ENCODE measurements at regions not wholly inside any gene's neighbourhood (a gene's known extent, or its start where the extent isn't known, plus 50 kb on each side); places are given as distances from the start of the nearest gene placed in this dataset.

GRCh38 chr11:127679816-127680545, 679.4 kb upstream of the KIRREL3 start:
- ATAC-seq (no peak), DNase-seq (no peak)
- intact Hi-C loops (cut with DNase I, micrococcal nuclease): loop anchor here in 1 of 2 donors (10.0 kb wide), 1 partner anchor 285 kb away; no protein-coding TSS in a partner anchor

- no peak for ATAC-seq
- no peak for DNase-seq
- intact Hi-C loops (cut with DNase I, micrococcal nuclease): loop anchor here in 1 of 2 donors (10.0 kb wide), 1 partner anchor 284 kb away; no protein-coding TSS in a partner anchor
These were observed 678.1 kb upstream of the KIRREL3 start for GRCh38 chr11:127678631-127679030.

- intact Hi-C loops (cut with DNase I, micrococcal nuclease): loop anchor here in 1 of 2 donors (10.0 kb wide), 1 partner anchor 283 kb away; no protein-coding TSS in a partner anchor
- DNase-seq (no peak), ATAC-seq (no peak)
These were observed 677.3 kb upstream of the KIRREL3 start for GRCh38 chr11:127677660-127678425.

- DNase-seq: no peak
- intact Hi-C loops (cut with DNase I, micrococcal nuclease): loop anchor here in 1 of 2 donors (10.0 kb wide), 1 partner anchor 281 kb away; no protein-coding TSS in a partner anchor
- ATAC-seq: no peak
These were observed 675.0 kb upstream of the KIRREL3 start for GRCh38 chr11:127675581-127675980.

- intact Hi-C loops (cut with DNase I, micrococcal nuclease): loop anchor here in 1 of 2 donors (10.0 kb wide), 1 partner anchor 280 kb away; no protein-coding TSS in a partner anchor
- no peak for ATAC-seq
These were observed 674.2 kb upstream of the KIRREL3 start for GRCh38 chr11:127674754-127675153.

GRCh38 chr11:127670374-127671119, 670.0 kb upstream of the KIRREL3 start:
- DNase-seq: no peak
- intact Hi-C loops (cut with DNase I, micrococcal nuclease): loop anchor here in 1 of 2 donors (10.0 kb wide), 1 partner anchor 276 kb away; no protein-coding TSS in a partner anchor
- ATAC-seq: no peak

More at GRCh38 chr11:127674754-127675153, 674.2 kb upstream of the KIRREL3 start:
- no peak for DNase-seq

GRCh38 chr11:127656116-127656836, 655.7 kb upstream of the KIRREL3 start:
- no peak for ATAC-seq
- no peak for DNase-seq
- intact Hi-C loops (cut with DNase I, micrococcal nuclease): no loop called here

GRCh38 chr11:127653076-127653475, 652.5 kb upstream of the KIRREL3 start:
- DNase-seq (no peak), ATAC-seq (no peak)
- intact Hi-C loops (cut with DNase I, micrococcal nuclease): no loop called here

- DNase-seq (no peak), ATAC-seq (no peak)
- intact Hi-C loops (cut with DNase I, micrococcal nuclease): no loop called here
These were observed 651.3 kb upstream of the KIRREL3 start for GRCh38 chr11:127651888-127652221.

- intact Hi-C loops (cut with DNase I, micrococcal nuclease): no loop called here
- DNase-seq (no peak), ATAC-seq (no peak)
These were observed 650.8 kb upstream of the KIRREL3 start for GRCh38 chr11:127651175-127651887.

- no peak for ATAC-seq
- DNase-seq: no peak
- intact Hi-C loops (cut with DNase I, micrococcal nuclease): no loop called here
These were observed 649.4 kb upstream of the KIRREL3 start for GRCh38 chr11:127649958-127650357.

GRCh38 chr11:127649071-127649470, 648.5 kb upstream of the KIRREL3 start:
- ATAC-seq (no peak), DNase-seq (no peak)
- intact Hi-C loops (cut with DNase I, micrococcal nuclease): no loop called here

- intact Hi-C loops (cut with DNase I, micrococcal nuclease): no loop called here
- no peak for ATAC-seq
These were observed 648.0 kb upstream of the KIRREL3 start for GRCh38 chr11:127648583-127648982.

GRCh38 chr11:127644366-127644765, 643.8 kb upstream of the KIRREL3 start:
- no peak for ATAC-seq
- DNase-seq: no peak
- intact Hi-C loops (cut with DNase I, micrococcal nuclease): no loop called here

More at GRCh38 chr11:127648583-127648982, 648.0 kb upstream of the KIRREL3 start:
- no peak for DNase-seq

GRCh38 chr11:127643268-127644058, 642.9 kb upstream of the KIRREL3 start:
- ATAC-seq (no peak), DNase-seq (no peak)
- intact Hi-C loops (cut with DNase I, micrococcal nuclease): no loop called here

GRCh38 chr11:127640561-127641451, 640.2 kb upstream of the KIRREL3 start:
- intact Hi-C loops (cut with DNase I, micrococcal nuclease): no loop called here
- DNase-seq (no peak), ATAC-seq (no peak)
